CD14-positive monocyte (primary cell): ENCODE measurements at regions not wholly inside any gene's neighbourhood (a gene's known extent, or its start where the extent isn't known, plus 50 kb on each side); places are given as distances from the start of the nearest gene placed in this dataset.

Experiments
- DNase-seq, 3 donors: peaks; one replicate each; pipeline ENCODE4 v3.0.0-alpha.2; 2011 to 2022
- H2AFZ ChIP-seq: 2 replicates; pipeline ENCODE4 v1.6.0; 2012; ENCODE audit warnings: mild to moderate bottlenecking, low read depth, low read length, inconsistent platforms; ENCODE audit not compliant: insufficient read depth, poor library complexity, severe bottlenecking
- H3K27ac ChIP-seq, 2 donors: 1 replicate in 1 of 2; 2 replicates in 1 of 2; pipeline ENCODE4 v1.5.1; 2012 to 2013; ENCODE audit warnings: low read length in 2 of 2, control low read depth in 1 of 2, inconsistent platforms in 1 of 2, low read depth in 1 of 2, mild to moderate bottlenecking in 1 of 2
- H3K27me3 ChIP-seq, 2 donors: one replicate each; pipeline versions ENCODE4 v1.6.0 to v1.6.1; 2011 to 2013; ENCODE audit warnings: low read length in 2 of 2; ENCODE audit not compliant: control insufficient read depth in 2 of 2, insufficient read depth in 2 of 2
- H3K36me3 ChIP-seq, 2 donors: replicated peaks in 1 of 2; 1 replicate in 1 of 2; 2 replicates in 1 of 2; pipeline versions ENCODE4 v1.5.1 to v1.6.1; 2012 to 2013; ENCODE audit warnings: low read length in 2 of 2, control low read depth in 1 of 2, inconsistent platforms in 1 of 2, mild to moderate bottlenecking in 1 of 2; ENCODE audit not compliant: insufficient read depth in 2 of 2, control insufficient read depth in 1 of 2
- H3K4me1 ChIP-seq, 2 donors: 1 replicate in 1 of 2; 2 replicates in 1 of 2; pipeline versions ENCODE4 v1.5.1 to v1.6.1; 2012 to 2013; ENCODE audit warnings: low read length in 2 of 2, control low read depth in 1 of 2, inconsistent platforms in 1 of 2, mild to moderate bottlenecking in 1 of 2, moderate library complexity in 1 of 2; ENCODE audit not compliant: insufficient read depth in 2 of 2, control insufficient read depth in 1 of 2
- H3K4me2 ChIP-seq: replicated peaks from 2 replicates; pipeline ENCODE3; 2012; ENCODE audit warnings: low read length, moderate library complexity, mild to moderate bottlenecking; ENCODE audit not compliant: poor library complexity, severe bottlenecking; ENCODE audit errors: extremely low read depth
- H3K4me3 ChIP-seq, 3 experiments: fragments of 200-600 bp in 1 of 3; sonication (generic) in 1 of 3; replicated peaks in 1 of 3; 1 replicate in 2 of 3; 2 replicates in 1 of 3; pipeline ENCODE4 v1.5.1; 2011 to 2013; ENCODE audit warnings: low read length in 3 of 3, mild to moderate bottlenecking in 3 of 3, control low read depth in 2 of 3, low read depth in 2 of 3, inconsistent platforms in 1 of 3, moderate library complexity in 1 of 3
- H3K79me2 ChIP-seq: 2 replicates; pipeline ENCODE4 v1.6.0; 2012; ENCODE audit warnings: mild to moderate bottlenecking, control low read depth, inconsistent platforms, low read length, moderate library complexity; ENCODE audit not compliant: insufficient read depth
- H3K9ac ChIP-seq: 2 replicates; pipeline ENCODE4 v1.6.0; 2017; ENCODE audit warnings: low read length, mild to moderate bottlenecking; ENCODE audit not compliant: insufficient read depth, poor library complexity, severe bottlenecking
- H3K9me3 ChIP-seq, 2 donors: replicated peaks in 1 of 2; 1 replicate in 1 of 2; 2 replicates in 1 of 2; pipeline versions ENCODE4 v1.5.1 to v1.6.1; 2012 to 2013; ENCODE audit warnings: low read length in 2 of 2, control low read depth in 1 of 2; ENCODE audit not compliant: control insufficient read depth in 1 of 2, insufficient read depth in 1 of 2
- H4K20me1 ChIP-seq: 2 replicates; pipeline ENCODE4 v1.6.0; 2012; ENCODE audit warnings: mild to moderate bottlenecking, low read length, control low read depth, moderate library complexity; ENCODE audit not compliant: insufficient read depth
- H3K27ac Mint-ChIP-seq, 7 donors: one replicate each; pipeline ENCODE4 v1.8.0; 2020; ENCODE audit warnings: mild to moderate bottlenecking in 7 of 7, mixed read lengths in 7 of 7, moderate library complexity in 6 of 7, inconsistent platforms in 2 of 7
- H3K27me3 Mint-ChIP-seq, 3 donors: one replicate each; pipeline ENCODE4 v1.8.0; 2021 to 2022; ENCODE audit warnings: low read depth in 3 of 3, mild to moderate bottlenecking in 3 of 3, mixed read lengths in 3 of 3, moderate library complexity in 3 of 3, inconsistent platforms in 1 of 3
- H3K36me3 Mint-ChIP-seq, 2 donors: one replicate each; pipeline ENCODE4 v1.8.0; 2020; ENCODE audit warnings: mixed read lengths in 2 of 2, inconsistent platforms in 1 of 2, mild to moderate bottlenecking in 1 of 2
- H3K4me1 Mint-ChIP-seq: one replicate; pipeline ENCODE4 v1.8.0; 2020; ENCODE audit warnings: mild to moderate bottlenecking, mixed read lengths
- H3K4me3 Mint-ChIP-seq, 2 donors: one replicate each; pipeline ENCODE4 v1.8.0; 2020; ENCODE audit warnings: mild to moderate bottlenecking in 2 of 2, mixed read lengths in 2 of 2, moderate library complexity in 1 of 2
- H3K9me3 Mint-ChIP-seq, 7 donors: one replicate each; pipeline ENCODE4 v1.8.0; 2020 to 2022; ENCODE audit warnings: mixed read lengths in 7 of 7, mild to moderate bottlenecking in 6 of 7, moderate library complexity in 6 of 7, inconsistent platforms in 2 of 7
- CTCF ChIP-seq: fragments of 200-600 bp; IDR thresholded peaks from one replicate; pipeline ENCODE4 v1.8.0; 2022; ENCODE audit warnings: antibody characterized with exemption, mild to moderate bottlenecking
- WGBS: methylation state at CpG from one replicate; pipeline ENCODE4 v1.1.5; 2013; ENCODE audit warnings: missing lambda C conversion rate; ENCODE audit not compliant: insufficient coverage; 5-methylcytosine and 5-hydroxymethylcytosine counted together
- intact Hi-C, 2 donors: fragments of 100-400 bp; cut with micrococcal nuclease; formaldehyde crosslinking; loops; one replicate each; pipeline versions ENCODE4 v1.15.0 to v1.15.1; 2023

- Histone ChIP-seq H2AFZ (no peak overlapping the region), H3K27me3 (no peaks in the 10 kb centered on the region), H3K27ac (no peak overlapping the region), H3K9ac (no peak overlapping the region), H3K9me3 (no peaks in the 10 kb centered on the region), H3K4me1 (no peaks in the 10 kb centered on the region), H3K36me3 (no peaks in the 10 kb centered on the region), H3K79me2 (no peaks in the 10 kb centered on the region), H3K4me2 (no peak overlapping the region), H3K4me3 (no peak overlapping the region), H4K20me1 (no peaks in the 10 kb centered on the region)
- Mint-ChIP-seq H3K27me3 (peaks cover 1 to 4% (median 2%) of the 10 kb centered on the region in 3 donors), H3K9me3 (no peaks in the 10 kb centered on the region), H3K27ac (no peak overlapping the region), H3K4me1 (no peaks in the 10 kb centered on the region), H3K36me3 (no peaks in the 10 kb centered on the region), H3K4me3 (no peak overlapping the region)
- TF ChIP-seq CTCF = no peak
- WGBS = 93% methylated on average over 8 of the region's 10 CpGs
- no peak for DNase-seq
- intact Hi-C loops = no loop called here
Measured at GRCh38 chr1:30467101-30467500, 256.3 kb downstream of the MATN1 start.

GRCh38 chr1:30466610-30467009 is 256.8 kb downstream of the MATN1 start:
- Histone ChIP-seq H3K79me2 (no peaks in the 10 kb centered on the region), H3K4me1 (no peaks in the 10 kb centered on the region), H4K20me1 (no peaks in the 10 kb centered on the region), H3K27me3 (no peaks in the 10 kb centered on the region), H3K4me3 (no peak overlapping the region), H3K36me3 (no peaks in the 10 kb centered on the region), H2AFZ (no peak overlapping the region), H3K4me2 (no peak overlapping the region), H3K9me3 (no peaks in the 10 kb centered on the region), H3K9ac (no peak overlapping the region), H3K27ac (no peak overlapping the region)
- no peak for TF ChIP-seq CTCF
- H3K36me3 Mint-ChIP-seq = no peaks in the 10 kb centered on the region
- WGBS = 69% methylated on average over 3 of the region's 3 CpGs
- peaks cover 1 to 4% (median 2%) of the 10 kb centered on the region in 3 donors for H3K27me3 Mint-ChIP-seq
- H3K4me3 Mint-ChIP-seq = no peak overlapping the region
- intact Hi-C loops = no loop called here
- H3K27ac Mint-ChIP-seq = no peak overlapping the region
- no peaks in the 10 kb centered on the region for H3K4me1 Mint-ChIP-seq
- no peaks in the 10 kb centered on the region for H3K9me3 Mint-ChIP-seq
- DNase-seq = no peak
